Stimulated activated naive CD8-positive, alpha-beta T cell treated with anti-CD3 and anti-CD28 coated beads, Interleukin-15, Interleukin-2, amounts not matched to agents 100 ng/mL and 50 ng/mL, for 24 hours (primary cell): ENCODE measurements at regions not wholly inside any gene's neighbourhood (a gene's known extent, or its start where the extent isn't known, plus 50 kb on each side); places are given as distances from the start of the nearest gene placed in this dataset.

Experiments used
- H3K27ac Mint-ChIP-seq: one replicate; pipeline ENCODE4 v1.8.0; 2021; ENCODE audit warnings: mild to moderate bottlenecking, mixed read lengths
- H3K27me3 Mint-ChIP-seq: one replicate; pipeline ENCODE4 v1.8.0; 2021; ENCODE audit warnings: mixed read lengths
- H3K36me3 Mint-ChIP-seq: one replicate; pipeline ENCODE4 v1.8.0; 2021; ENCODE audit warnings: low read depth, mixed read lengths
- H3K4me1 Mint-ChIP-seq: one replicate; pipeline ENCODE4 v1.8.0; 2021; ENCODE audit warnings: low read depth, mixed read lengths
- H3K4me3 Mint-ChIP-seq: one replicate; pipeline ENCODE4 v1.8.0; 2021; ENCODE audit warnings: mild to moderate bottlenecking, mixed read lengths
- H3K9me3 Mint-ChIP-seq: one replicate; pipeline ENCODE4 v1.8.0; 2021; ENCODE audit warnings: mixed read lengths

- peaks cover 27% of the 10 kb centered on the region for H3K27me3 Mint-ChIP-seq
- H3K4me3 Mint-ChIP-seq: peak overlapping the region; percentile 10
- H3K9me3 Mint-ChIP-seq: no peaks in the 10 kb centered on the region
- H3K4me1 Mint-ChIP-seq: peaks cover 8% of the 10 kb centered on the region
- no peaks in the 10 kb centered on the region for H3K36me3 Mint-ChIP-seq
- H3K27ac Mint-ChIP-seq: no peak overlapping the region
Observed at GRCh38 chr13:26996965-26997752, 174.5 kb downstream of the USP12 start.

- H3K4me1 Mint-ChIP-seq: peaks cover 8% of the 10 kb centered on the region
- no peak overlapping the region for H3K4me3 Mint-ChIP-seq
- no peak overlapping the region for H3K27ac Mint-ChIP-seq
- no peaks in the 10 kb centered on the region for H3K9me3 Mint-ChIP-seq
- peaks cover 23% of the 10 kb centered on the region for H3K27me3 Mint-ChIP-seq
- H3K36me3 Mint-ChIP-seq: no peaks in the 10 kb centered on the region
Observed at GRCh38 chr13:26995159-26995558, 176.5 kb downstream of the USP12 start.

- H3K9me3 Mint-ChIP-seq: no peaks in the 10 kb centered on the region
- no peaks in the 10 kb centered on the region for H3K36me3 Mint-ChIP-seq
- H3K27ac Mint-ChIP-seq: no peak overlapping the region
- peaks cover 17% of the 10 kb centered on the region for H3K27me3 Mint-ChIP-seq
- H3K4me1 Mint-ChIP-seq: peaks cover 8% of the 10 kb centered on the region
- H3K4me3 Mint-ChIP-seq: no peak overlapping the region
Observed at GRCh38 chr13:26993780-26994179, 177.8 kb downstream of the USP12 start.

- H3K27ac Mint-ChIP-seq: peak overlapping the region; percentile 19
- H3K4me3 Mint-ChIP-seq: no peak overlapping the region
- no peaks in the 10 kb centered on the region for H3K9me3 Mint-ChIP-seq
- H3K27me3 Mint-ChIP-seq: peaks cover 15% of the 10 kb centered on the region
- H3K4me1 Mint-ChIP-seq: peaks cover 8% of the 10 kb centered on the region
- H3K36me3 Mint-ChIP-seq: no peaks in the 10 kb centered on the region
Observed at GRCh38 chr13:26992951-26993719, 178.5 kb downstream of the USP12 start.

- peaks cover 11% of the 10 kb centered on the region for H3K27me3 Mint-ChIP-seq
- H3K4me1 Mint-ChIP-seq: no peaks in the 10 kb centered on the region
Observed at GRCh38 chr13:26991508-26992181, 180.0 kb downstream of the USP12 start.

GRCh38 chr13:26989957-26990713, 181.5 kb downstream of the USP12 start:
- peaks cover 1% of the 10 kb centered on the region for H3K27me3 Mint-ChIP-seq
- H3K4me1 Mint-ChIP-seq: no peaks in the 10 kb centered on the region
- no peak overlapping the region for H3K4me3 Mint-ChIP-seq
- H3K27ac Mint-ChIP-seq: no peak overlapping the region
- H3K9me3 Mint-ChIP-seq: no peaks in the 10 kb centered on the region
- no peaks in the 10 kb centered on the region for H3K36me3 Mint-ChIP-seq

More at GRCh38 chr13:26991508-26992181, 180.0 kb downstream of the USP12 start:
- no peaks in the 10 kb centered on the region for H3K9me3 Mint-ChIP-seq
- H3K36me3 Mint-ChIP-seq: no peaks in the 10 kb centered on the region
- no peak overlapping the region for H3K27ac Mint-ChIP-seq
- no peak overlapping the region for H3K4me3 Mint-ChIP-seq

- Mint-ChIP-seq H3K4me1 (no peaks in the 10 kb centered on the region), H3K9me3 (no peaks in the 10 kb centered on the region), H3K27ac (no peak overlapping the region), H3K27me3 (no peaks in the 10 kb centered on the region), H3K36me3 (no peaks in the 10 kb centered on the region), H3K4me3 (no peak overlapping the region)
Observed at GRCh38 chr13:26989261-26989956, 182.2 kb downstream of the USP12 start.

- Mint-ChIP-seq H3K27me3 (no peaks in the 10 kb centered on the region), H3K36me3 (no peaks in the 10 kb centered on the region), H3K4me1 (no peaks in the 10 kb centered on the region), H3K27ac (no peak overlapping the region), H3K9me3 (no peaks in the 10 kb centered on the region), H3K4me3 (no peak overlapping the region)
Observed at GRCh38 chr13:26988059-26988769, 183.4 kb downstream of the USP12 start.

- H3K27me3 Mint-ChIP-seq: no peaks in the 10 kb centered on the region
- H3K36me3 Mint-ChIP-seq: no peaks in the 10 kb centered on the region
- H3K27ac Mint-ChIP-seq: no peak overlapping the region
- no peak overlapping the region for H3K4me3 Mint-ChIP-seq
- H3K4me1 Mint-ChIP-seq: no peaks in the 10 kb centered on the region
- H3K9me3 Mint-ChIP-seq: no peaks in the 10 kb centered on the region
Observed at GRCh38 chr13:26987486-26988013, 184.1 kb downstream of the USP12 start.

- Mint-ChIP-seq H3K27ac (no peak overlapping the region), H3K4me3 (no peak overlapping the region), H3K27me3 (no peaks in the 10 kb centered on the region), H3K9me3 (no peaks in the 10 kb centered on the region), H3K36me3 (no peaks in the 10 kb centered on the region), H3K4me1 (no peaks in the 10 kb centered on the region)
Observed at GRCh38 chr13:26985285-26985878, 186.2 kb downstream of the USP12 start.

GRCh38 chr13:26984337-26984736, 187.3 kb downstream of the USP12 start:
- no peak overlapping the region for H3K4me3 Mint-ChIP-seq
- no peaks in the 10 kb centered on the region for H3K9me3 Mint-ChIP-seq
- no peaks in the 10 kb centered on the region for H3K27me3 Mint-ChIP-seq
- no peak overlapping the region for H3K27ac Mint-ChIP-seq
- H3K4me1 Mint-ChIP-seq: no peaks in the 10 kb centered on the region
- H3K36me3 Mint-ChIP-seq: no peaks in the 10 kb centered on the region

- Mint-ChIP-seq H3K36me3 (no peaks in the 10 kb centered on the region), H3K9me3 (no peaks in the 10 kb centered on the region), H3K27ac (no peak overlapping the region), H3K4me1 (no peaks in the 10 kb centered on the region), H3K4me3 (no peak overlapping the region), H3K27me3 (no peaks in the 10 kb centered on the region)
Observed at GRCh38 chr13:26983543-26984320, 187.9 kb downstream of the USP12 start.
